Stimulated activated CD4-positive, alpha-beta T cell treated with anti-CD3 and anti-CD28 coated beads, Interleukin-12 subunit alpha, Interleukin-12 subunit beta, amount 100 ng/mL, for 24 hours (primary cell): ENCODE measurements at regions not wholly inside any gene's neighbourhood (a gene's known extent, or its start where the extent isn't known, plus 50 kb on each side); places are given as distances from the start of the nearest gene placed in this dataset.

Experiments used
- DNase-seq, 2 experiments: peaks; one replicate each; pipeline ENCODE4 v3.0.0-alpha.2; 2020; ENCODE audit warnings: low read depth in 2 of 2

DNA sequence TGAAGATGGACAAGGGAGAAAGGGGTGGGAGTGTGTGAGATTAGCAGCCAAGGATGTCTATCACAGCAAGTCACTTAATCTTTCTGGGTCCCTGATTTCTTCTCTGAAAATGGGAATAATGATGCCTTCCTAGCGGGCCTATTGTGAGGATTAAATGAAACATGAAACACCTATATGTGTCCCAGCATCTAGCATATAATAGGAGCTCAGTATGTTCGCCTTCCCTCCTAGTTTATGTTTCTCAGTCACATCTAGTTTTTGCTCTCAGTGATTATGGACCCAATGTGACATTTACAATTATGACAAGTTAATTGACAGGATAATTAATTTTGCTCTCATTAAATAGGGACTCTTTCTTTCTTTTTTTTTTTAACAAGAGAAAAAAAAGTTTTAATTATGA is 252.9 kb downstream of the SNX13 start:
- DNase-seq: no peak

DNA sequence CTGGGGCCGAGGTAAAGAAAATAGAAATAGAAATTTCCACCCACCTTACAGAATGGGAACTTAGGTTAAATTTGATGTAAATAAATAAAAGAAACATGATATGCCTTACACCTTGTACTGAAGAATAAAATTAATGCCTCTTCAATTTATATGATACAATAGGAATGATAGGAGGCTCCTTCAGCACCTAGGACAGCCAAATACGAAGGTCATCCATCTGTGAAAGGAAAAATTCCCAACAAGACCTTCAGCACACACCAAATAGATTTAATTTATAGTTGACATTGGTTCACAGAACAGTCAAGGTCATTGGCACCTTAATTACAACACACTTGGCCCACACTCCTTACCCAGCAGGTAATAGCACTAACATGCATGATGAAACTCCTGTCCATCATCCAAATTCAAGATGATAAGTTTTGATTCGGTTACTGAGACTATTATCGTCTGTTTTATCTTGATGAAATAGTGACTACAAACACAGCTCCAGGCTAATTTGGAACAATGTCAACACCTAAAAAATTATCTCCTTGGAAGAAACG is 250.9 kb downstream of the SNX13 start:
- DNase-seq: no peak

- no peak for DNase-seq
Measured at GRCh38 chr7:17690030-17690429, 250.3 kb downstream of the SNX13 start.

DNA sequence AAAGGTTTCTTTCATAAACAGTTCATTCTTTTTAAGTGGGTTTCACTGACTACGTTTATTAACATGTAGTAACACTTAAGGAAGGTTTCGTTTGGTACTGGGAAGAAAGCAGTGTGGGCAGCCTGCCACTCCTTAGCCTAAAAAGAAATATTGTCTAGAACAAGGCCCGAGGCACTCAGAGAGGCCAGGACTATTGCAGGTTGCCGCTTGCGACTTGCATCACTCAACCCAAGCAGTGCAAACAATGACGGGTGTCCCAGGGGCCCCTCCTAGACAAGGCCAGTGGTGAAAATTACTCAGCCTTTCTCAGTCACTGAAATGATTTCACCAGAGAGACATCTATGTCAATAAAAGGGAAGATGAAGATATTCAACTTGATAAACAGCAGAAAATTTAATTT is 243.9 kb downstream of the SNX13 start:
- DNase-seq: no peak

DNA sequence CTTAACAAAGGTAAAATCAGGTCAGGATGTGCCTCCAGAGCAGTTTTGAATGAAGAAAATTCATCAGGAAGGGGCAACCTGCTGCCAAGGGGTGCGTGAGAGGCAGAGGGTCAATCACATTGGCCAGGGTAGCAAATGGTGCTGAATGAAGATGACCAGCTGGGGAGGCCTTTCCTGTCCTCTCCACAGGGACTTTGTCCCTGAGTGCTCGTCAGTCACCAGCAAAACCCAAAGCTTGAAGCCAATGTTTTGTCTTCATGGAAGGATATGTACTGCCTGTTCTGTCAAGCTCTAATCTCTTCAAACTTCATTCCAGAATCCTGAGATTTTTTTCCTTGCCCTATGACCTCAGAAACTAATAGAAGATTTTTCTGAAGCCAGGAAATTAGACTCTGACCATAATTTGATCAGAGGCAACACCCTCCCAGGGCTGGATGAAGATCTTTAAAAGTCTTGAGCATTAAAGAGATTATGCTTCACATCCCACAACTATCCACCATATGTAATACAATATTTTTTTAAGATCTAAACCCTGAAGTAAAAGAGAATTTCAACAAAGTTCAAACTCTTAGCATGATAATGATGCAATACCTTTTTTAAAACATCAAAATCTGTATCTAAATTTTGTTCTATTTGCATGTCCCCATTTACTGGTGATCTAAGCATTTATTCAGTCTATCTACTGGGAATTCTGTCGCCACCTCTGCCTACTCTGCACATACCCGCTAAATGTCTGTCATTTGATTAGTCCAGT is 243.0 kb downstream of the SNX13 start:
- DNase-seq: no peak

- no peak for DNase-seq
Measured at GRCh38 chr7:17699696-17700095, 240.6 kb downstream of the SNX13 start.

DNA sequence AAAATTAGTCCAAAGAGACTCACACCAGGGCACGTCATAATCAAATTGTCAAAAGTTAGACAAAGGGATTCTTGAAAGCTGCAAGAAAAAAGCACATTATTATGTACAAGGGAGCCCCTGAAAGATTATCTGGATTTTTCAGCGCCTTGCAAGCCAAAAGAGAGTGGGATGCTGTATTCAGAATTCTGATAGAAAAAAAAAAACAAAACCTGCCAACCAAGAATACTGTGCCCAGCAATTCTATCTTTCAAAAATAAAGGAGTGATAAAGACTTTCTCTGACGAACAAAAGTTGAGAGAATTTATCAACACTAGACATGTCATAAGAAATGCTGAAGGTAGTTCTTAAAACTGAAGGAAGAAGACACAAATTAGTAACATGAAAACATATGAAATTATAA is 240.2 kb downstream of the SNX13 start:
- no peak for DNase-seq

DNA sequence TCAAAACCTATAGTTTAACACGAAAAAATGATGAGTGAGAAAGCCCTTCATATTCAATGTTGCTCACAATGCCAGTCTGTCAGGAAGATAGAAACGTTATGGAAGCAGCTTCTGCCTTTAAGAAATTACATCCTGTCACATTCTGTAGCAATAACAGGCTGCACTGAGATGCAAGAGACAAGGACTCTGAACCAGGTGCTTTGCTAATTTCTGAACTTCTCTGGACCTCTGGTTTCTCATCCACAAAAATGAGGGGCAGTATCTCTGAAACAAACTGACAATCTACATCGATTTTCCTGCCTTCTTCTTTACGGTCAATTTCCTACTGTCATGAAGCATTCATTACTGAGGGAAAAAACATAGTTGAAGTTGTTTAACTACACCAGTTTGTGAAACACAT is 234.0 kb downstream of the SNX13 start:
- no peak for DNase-seq

DNA sequence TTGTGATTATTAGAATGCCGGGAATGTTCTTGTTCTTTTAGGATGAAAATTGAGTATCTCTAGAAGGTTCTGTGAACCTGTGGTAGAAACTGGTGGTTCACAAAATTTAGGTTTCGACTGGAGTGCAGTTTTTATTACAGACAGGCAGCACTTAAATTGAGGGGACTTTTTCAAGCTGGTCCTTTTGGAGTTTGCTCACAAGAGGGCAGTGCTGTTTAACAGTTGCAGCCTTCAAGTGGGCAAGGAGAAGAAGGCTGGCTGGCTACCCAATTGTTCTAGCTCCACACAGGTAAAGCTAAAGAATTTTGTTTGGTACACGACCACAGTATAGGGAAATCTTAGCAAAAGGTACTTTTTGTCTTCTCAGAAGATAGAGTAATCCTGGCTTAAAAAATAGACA is 233.6 kb downstream of the SNX13 start:
- peak in 1 of 2 experiments; percentile 11 for DNase-seq

- DNase-seq: no peak
Measured at GRCh38 chr7:17709127-17709526, 231.2 kb downstream of the SNX13 start.

- DNase-seq: no peak
Measured at GRCh38 chr7:17709599-17709998, 230.7 kb downstream of the SNX13 start.

DNA sequence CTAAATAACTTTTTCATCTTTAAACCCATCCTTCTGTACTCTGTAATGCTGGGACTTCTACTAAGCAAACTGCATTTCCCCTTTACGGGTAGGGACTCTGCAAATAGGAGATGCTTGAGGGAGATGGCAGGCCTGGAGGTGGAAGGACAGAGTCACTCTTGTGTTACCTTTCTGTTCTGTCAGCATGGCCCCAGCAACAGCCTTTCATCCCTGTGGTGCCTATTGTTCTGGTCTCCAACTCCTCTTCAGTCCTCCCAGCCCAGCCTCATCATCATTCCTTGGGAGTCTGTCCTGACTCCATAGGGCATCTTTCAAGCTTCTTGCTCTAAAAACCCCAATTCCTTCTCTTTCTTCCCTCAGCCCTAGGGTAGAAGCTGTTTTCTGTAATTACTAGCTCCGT is 230.0 kb downstream of the SNX13 start:
- DNase-seq: no peak

DNA sequence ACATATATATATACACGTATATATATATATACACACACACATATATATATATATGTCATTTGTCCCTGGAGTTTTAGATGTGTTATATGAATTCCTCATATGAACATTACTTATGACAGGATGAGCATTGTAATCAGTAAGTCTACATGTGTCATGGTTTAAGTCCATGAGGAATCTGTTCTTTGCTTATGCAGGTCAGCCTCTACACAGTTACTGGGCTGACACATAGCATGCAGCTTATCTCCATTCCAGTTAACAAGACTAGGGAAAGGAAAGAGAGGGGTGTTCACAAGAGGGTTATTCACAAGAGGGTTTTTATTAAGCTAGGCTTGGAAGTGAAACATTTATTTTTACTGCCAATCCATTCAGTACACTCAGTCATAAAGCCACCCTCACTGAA is 226.7 kb downstream of the SNX13 start:
- no peak for DNase-seq

DNA sequence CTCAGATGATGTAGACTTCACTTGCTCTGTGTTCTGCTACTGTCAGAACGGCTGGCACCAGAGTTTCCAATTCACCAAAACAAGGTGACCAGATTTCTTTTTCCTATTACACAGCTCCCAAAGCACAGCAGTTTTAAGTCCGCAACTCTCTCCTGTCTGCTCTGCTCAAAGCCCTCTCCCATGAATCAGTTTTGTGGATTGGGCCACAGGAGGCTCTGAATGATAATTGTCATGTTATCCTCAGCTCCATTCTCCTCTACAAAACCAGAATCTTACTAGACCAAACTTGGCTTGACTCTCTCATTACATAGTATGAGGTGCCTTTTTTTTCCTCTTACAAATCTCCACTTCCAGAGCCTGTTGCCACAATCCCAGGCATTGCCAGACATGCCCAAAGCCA is 223.5 kb downstream of the SNX13 start:
- no peak for DNase-seq

DNA sequence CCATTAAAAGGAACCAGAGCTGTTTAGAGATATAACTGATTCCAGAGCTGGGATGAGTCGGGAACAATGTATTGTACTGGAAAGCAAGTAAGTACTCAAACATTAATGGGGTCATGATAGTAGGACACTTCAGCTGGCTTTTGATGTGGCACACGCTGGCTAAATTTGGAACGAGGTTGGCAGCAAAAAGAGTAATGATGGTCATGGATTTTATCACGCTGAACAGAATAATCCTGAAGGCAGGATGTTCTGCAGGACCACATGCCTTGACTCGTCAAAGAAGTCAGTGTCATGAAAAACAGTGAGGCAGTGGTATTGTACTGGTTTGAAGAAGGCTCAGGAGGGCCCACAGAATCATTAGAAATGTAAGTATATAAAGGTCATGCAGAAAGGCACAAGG is 220.3 kb downstream of the SNX13 start:
- DNase-seq: no peak

DNA sequence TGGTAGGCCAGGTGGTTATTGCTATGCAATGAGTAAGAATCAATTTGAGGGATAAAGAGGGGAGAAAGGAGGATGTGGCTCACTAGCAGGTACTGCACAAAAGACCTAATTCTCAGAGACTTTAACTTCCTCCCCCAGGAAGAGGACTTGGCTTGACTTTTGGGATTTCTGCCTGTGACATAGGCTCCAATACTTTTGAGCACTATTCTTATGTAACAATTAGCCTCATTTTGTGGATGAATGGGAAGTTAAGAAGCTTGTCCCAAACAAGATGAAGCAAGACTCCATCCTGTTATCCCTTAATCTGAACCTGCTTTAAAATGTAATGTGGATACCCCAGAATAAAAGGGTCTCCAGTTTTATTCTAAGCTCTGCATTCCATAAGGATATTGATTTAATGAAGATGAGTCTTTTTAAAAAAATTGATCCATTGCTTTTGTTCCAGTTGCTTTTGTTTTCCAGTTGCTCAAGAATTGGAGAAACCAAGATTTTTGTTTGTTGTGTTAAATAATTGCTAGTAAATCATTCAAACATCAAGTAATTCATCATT is 218.5 kb downstream of the SNX13 start:
- no peak for DNase-seq

DNA sequence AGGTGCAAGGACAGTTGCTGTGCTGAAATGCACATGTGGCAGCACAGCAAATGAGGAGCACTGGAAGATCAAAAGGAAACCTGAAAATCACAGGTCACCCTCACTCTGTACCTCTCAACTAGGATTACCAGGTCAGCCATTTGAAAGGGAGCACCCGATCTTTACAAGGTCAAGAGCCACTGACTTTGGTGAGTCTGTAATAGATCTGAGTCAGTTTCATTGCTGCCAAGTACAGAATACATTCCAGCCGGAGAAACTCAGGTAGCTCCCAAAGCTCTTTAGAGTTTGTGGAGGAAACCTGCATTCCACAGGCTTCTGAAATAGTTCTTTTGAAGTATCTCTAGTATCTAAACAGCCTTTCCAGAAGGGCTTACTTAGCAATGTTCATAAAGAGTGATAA is 217.5 kb downstream of the SNX13 start:
- DNase-seq: no peak

- no peak for DNase-seq
Measured at GRCh38 chr7:17725821-17726220, 214.5 kb downstream of the SNX13 start.

DNA sequence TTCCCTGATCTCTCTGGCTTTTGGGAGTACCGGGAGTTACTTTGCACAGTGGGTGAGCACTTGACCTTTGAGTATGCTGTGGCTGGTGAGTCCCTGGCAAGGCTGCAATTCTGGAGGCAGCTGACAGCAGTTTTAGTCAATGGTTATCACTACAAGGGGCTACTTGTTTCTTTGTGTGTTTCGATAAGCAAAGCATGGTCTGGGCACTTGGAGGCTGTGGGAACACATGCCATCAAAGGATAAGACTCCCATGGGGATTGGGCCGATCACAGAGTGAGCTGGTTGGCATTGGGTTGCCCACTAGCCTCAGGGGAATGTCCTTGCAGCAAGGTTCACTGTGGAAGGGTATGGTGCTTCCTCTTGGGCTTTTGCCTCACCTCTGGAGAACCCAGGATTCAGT is 208.2 kb downstream of the SNX13 start:
- no peak for DNase-seq
